ENCODE measurements at regions not wholly inside any gene's neighbourhood (a gene's known extent, or its start where the extent isn't known, plus 50 kb on each side); places are given as distances from the start of the nearest gene placed in this dataset.
"Not testable (repeated sequence)": the region's sequence is repeated elsewhere in the genome, so short reads cannot be mapped to it uniquely, and the experiment has no call there.

DNA sequence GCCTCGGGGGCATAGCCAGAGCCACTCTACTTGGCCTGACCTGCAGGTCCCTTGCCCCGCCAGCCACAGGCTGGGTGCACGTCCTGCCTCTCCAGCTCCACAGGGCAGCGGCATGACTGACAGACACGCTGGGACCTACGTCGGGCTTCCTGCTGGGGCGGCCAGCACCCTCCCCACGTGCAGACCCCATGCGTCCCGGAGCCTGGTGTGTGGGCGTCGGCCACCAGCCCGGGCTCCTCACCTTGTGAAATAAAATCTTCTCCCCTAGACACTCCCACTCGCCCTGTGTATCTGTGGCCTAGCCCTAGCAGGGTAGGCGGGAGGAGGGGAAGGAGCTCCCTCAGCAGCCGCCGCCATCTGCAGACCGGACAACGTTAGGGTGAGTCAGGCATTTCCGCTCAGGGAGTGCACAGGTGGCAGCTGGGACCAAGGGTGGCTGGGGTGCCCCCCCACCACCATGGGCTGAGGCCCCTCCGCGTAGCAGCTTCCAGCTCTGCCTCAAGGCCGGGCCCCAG is 119.5 kb downstream of the IGLL1 start:
- H3K9me3 ChIP-seq (ENCODE audit: control insufficient read depth, insufficient read depth, low read length); H3K4me3 ChIP-seq (ENCODE audit: low read length); H3K4me1 ChIP-seq (ENCODE audit: control insufficient read depth, insufficient read depth, low read length); H3K27ac ChIP-seq (ENCODE audit: low read length); H3K36me3 ChIP-seq (ENCODE audit: control insufficient read depth, insufficient read depth, low read length); H3K27me3 ChIP-seq (ENCODE audit: control insufficient read depth, insufficient read depth, low read length); DNase-seq (ENCODE audit: low read depth, low spot score): not testable (repeated sequence)
- no CpG with 5 or more reads among the region's 24 CpGs for WGBS (ENCODE audit: insufficient coverage, insufficient read length)

- H3K36me3 ChIP-seq (ENCODE audit: control insufficient read depth, insufficient read depth, low read length); H3K9me3 ChIP-seq (ENCODE audit: control insufficient read depth, insufficient read depth, low read length); H3K27ac ChIP-seq (ENCODE audit: low read length); H3K4me3 ChIP-seq (ENCODE audit: low read length); H3K4me1 ChIP-seq (ENCODE audit: control insufficient read depth, insufficient read depth, low read length); DNase-seq (ENCODE audit: low read depth, low spot score); H3K27me3 ChIP-seq (ENCODE audit: control insufficient read depth, insufficient read depth, low read length): not testable (repeated sequence)
- no CpG with 5 or more reads among the region's 24 CpGs for WGBS (ENCODE audit: insufficient coverage, insufficient read length)
Observed at GRCh38 chr22:23459645-23460516, 120.2 kb downstream of the IGLL1 start.

GRCh38 chr22:23458663-23459541 is 121.2 kb downstream of the IGLL1 start:
- Histone ChIP-seq H3K27ac (ENCODE audit: low read length) (no peak overlapping the region), H3K27me3 (ENCODE audit: control insufficient read depth, insufficient read depth, low read length) (no peaks in the 10 kb centered on the region)
- WGBS (ENCODE audit: insufficient coverage, insufficient read length), result no CpG with 5 or more reads among the region's 64 CpGs

GRCh38 chr22:23457380-23457985 is 122.6 kb downstream of the IGLL1 start:
- Histone ChIP-seq H3K27ac (ENCODE audit: low read length) (no peak overlapping the region), H3K4me3 (ENCODE audit: low read length) (no peak overlapping the region), H3K36me3 (ENCODE audit: control insufficient read depth, insufficient read depth, low read length) (no peaks in the 10 kb centered on the region), H3K4me1 (ENCODE audit: control insufficient read depth, insufficient read depth, low read length) (peaks cover 2% of the 10 kb centered on the region; the same call in 1 of the 2 replicates), H3K9me3 (ENCODE audit: control insufficient read depth, insufficient read depth, low read length) (no peaks in the 10 kb centered on the region), H3K27me3 (ENCODE audit: control insufficient read depth, insufficient read depth, low read length) (no peaks in the 10 kb centered on the region)
- WGBS (ENCODE audit: insufficient coverage, insufficient read length), result no CpG with 5 or more reads among the region's 21 CpGs
- DNase-seq (ENCODE audit: low read depth, low spot score), result no peak

More at GRCh38 chr22:23458663-23459541, 121.2 kb downstream of the IGLL1 start:
- H3K4me3 ChIP-seq (ENCODE audit: low read length), result no peak overlapping the region
- no peak for DNase-seq (ENCODE audit: low read depth, low spot score)
- H3K4me1 ChIP-seq (ENCODE audit: control insufficient read depth, insufficient read depth, low read length), result peaks cover 2% of the 10 kb centered on the region; the same call in 1 of the 2 replicates
- no peaks in the 10 kb centered on the region for H3K36me3 ChIP-seq (ENCODE audit: control insufficient read depth, insufficient read depth, low read length)
- no peaks in the 10 kb centered on the region for H3K9me3 ChIP-seq (ENCODE audit: control insufficient read depth, insufficient read depth, low read length)

GRCh38 chr22:23456666-23457379 is 123.3 kb downstream of the IGLL1 start:
- H3K4me3 ChIP-seq (ENCODE audit: low read length); H3K4me1 ChIP-seq (ENCODE audit: control insufficient read depth, insufficient read depth, low read length); H3K9me3 ChIP-seq (ENCODE audit: control insufficient read depth, insufficient read depth, low read length); H3K27me3 ChIP-seq (ENCODE audit: control insufficient read depth, insufficient read depth, low read length); DNase-seq (ENCODE audit: low read depth, low spot score); H3K27ac ChIP-seq (ENCODE audit: low read length); H3K36me3 ChIP-seq (ENCODE audit: control insufficient read depth, insufficient read depth, low read length): not testable (repeated sequence)
- WGBS (ENCODE audit: insufficient coverage, insufficient read length), result no CpG with 5 or more reads among the region's 27 CpGs

- not testable (repeated sequence) for H3K4me1 ChIP-seq (ENCODE audit: control insufficient read depth, insufficient read depth, low read length); H3K4me3 ChIP-seq (ENCODE audit: low read length); H3K27ac ChIP-seq (ENCODE audit: low read length); H3K9me3 ChIP-seq (ENCODE audit: control insufficient read depth, insufficient read depth, low read length); DNase-seq (ENCODE audit: low read depth, low spot score); H3K36me3 ChIP-seq (ENCODE audit: control insufficient read depth, insufficient read depth, low read length); H3K27me3 ChIP-seq (ENCODE audit: control insufficient read depth, insufficient read depth, low read length)
- WGBS (ENCODE audit: insufficient coverage, insufficient read length), result no CpG with 5 or more reads among the region's 9 CpGs
Observed at GRCh38 chr22:23454345-23454744, 125.7 kb downstream of the IGLL1 start.

- H3K27ac ChIP-seq (ENCODE audit: low read length), result no peak overlapping the region
- H3K4me1 ChIP-seq (ENCODE audit: control insufficient read depth, insufficient read depth, low read length), result no peaks in the 10 kb centered on the region
- no peaks in the 10 kb centered on the region for H3K9me3 ChIP-seq (ENCODE audit: control insufficient read depth, insufficient read depth, low read length)
- DNase-seq (ENCODE audit: low read depth, low spot score), result no peak
- H3K4me3 ChIP-seq (ENCODE audit: low read length), result no peak overlapping the region
- no peaks in the 10 kb centered on the region for H3K27me3 ChIP-seq (ENCODE audit: control insufficient read depth, insufficient read depth, low read length)
- WGBS (ENCODE audit: insufficient coverage, insufficient read length), result 100% methylated on average over 1 of the region's 9 CpGs
- no peaks in the 10 kb centered on the region for H3K36me3 ChIP-seq (ENCODE audit: control insufficient read depth, insufficient read depth, low read length)
Observed at GRCh38 chr22:23453277-23453676, 126.8 kb downstream of the IGLL1 start.

GRCh38 chr22:23452231-23453010 is 127.7 kb downstream of the IGLL1 start:
- Histone ChIP-seq H3K27ac (ENCODE audit: low read length) (no peak overlapping the region), H3K27me3 (ENCODE audit: control insufficient read depth, insufficient read depth, low read length) (no peaks in the 10 kb centered on the region), H3K36me3 (ENCODE audit: control insufficient read depth, insufficient read depth, low read length) (no peaks in the 10 kb centered on the region), H3K4me1 (ENCODE audit: control insufficient read depth, insufficient read depth, low read length) (no peaks in the 10 kb centered on the region), H3K9me3 (ENCODE audit: control insufficient read depth, insufficient read depth, low read length) (no peaks in the 10 kb centered on the region), H3K4me3 (ENCODE audit: low read length) (no peak overlapping the region)
- no CpG with 5 or more reads among the region's 23 CpGs for WGBS (ENCODE audit: insufficient coverage, insufficient read length)
- no peak for DNase-seq (ENCODE audit: low read depth, low spot score)

- no CpG with 5 or more reads among the region's 30 CpGs for WGBS (ENCODE audit: insufficient coverage, insufficient read length)
- not testable (repeated sequence) for H3K27me3 ChIP-seq (ENCODE audit: control insufficient read depth, insufficient read depth, low read length); H3K4me3 ChIP-seq (ENCODE audit: low read length); H3K4me1 ChIP-seq (ENCODE audit: control insufficient read depth, insufficient read depth, low read length); H3K36me3 ChIP-seq (ENCODE audit: control insufficient read depth, insufficient read depth, low read length); DNase-seq (ENCODE audit: low read depth, low spot score); H3K9me3 ChIP-seq (ENCODE audit: control insufficient read depth, insufficient read depth, low read length); H3K27ac ChIP-seq (ENCODE audit: low read length)
Observed at GRCh38 chr22:23451452-23452230, 128.4 kb downstream of the IGLL1 start.

All from iPS DF 6.9 (cell line).